GM19240 (cell line): ENCODE measurements at regions not wholly inside any gene's neighbourhood (a gene's known extent, or its start where the extent isn't known, plus 50 kb on each side); places are given as distances from the start of the nearest gene placed in this dataset.

ENCODE experiments used
- DNase-seq: peaks from one replicate; pipeline ENCODE4 v3.0.0; 2011; ENCODE audit warnings: low spot score; ENCODE audit not compliant: insufficient read length

DNA sequence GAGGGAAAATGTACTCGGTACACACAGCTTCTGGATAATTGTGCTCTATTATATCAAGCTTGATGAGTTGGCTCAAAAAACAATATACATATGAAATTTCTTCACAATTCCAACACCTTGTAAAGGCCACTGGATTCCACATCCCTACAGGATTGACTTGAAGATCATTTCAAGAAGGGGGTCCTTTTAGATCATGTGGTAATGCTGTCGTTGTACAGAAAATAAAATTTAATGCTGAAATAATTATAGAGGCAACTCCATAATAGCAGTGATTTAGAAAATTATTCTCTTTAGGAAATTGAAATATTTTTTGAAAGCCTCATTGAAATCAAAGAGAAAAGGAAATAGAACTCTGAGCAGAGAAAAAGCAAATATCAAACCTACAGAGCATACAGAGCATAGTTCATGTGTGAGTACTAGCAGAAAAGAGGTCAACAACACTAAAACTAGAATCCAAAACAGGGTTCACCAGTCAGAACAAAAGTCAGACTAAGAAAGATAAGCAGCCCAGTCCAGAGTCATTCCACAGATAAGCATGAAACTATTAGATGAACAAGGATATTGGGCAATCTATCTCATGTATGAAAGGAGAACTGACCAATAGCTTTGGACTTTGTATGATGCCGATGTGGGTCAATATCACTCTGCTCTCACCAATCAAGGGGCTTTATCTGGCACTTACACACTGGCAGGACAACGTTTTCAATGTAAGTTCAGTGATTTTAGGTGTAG is 79.5 kb upstream of the PALMD start:
- no peak for DNase-seq

GRCh38 chr1:99570486-99571089 is 75.3 kb upstream of the PALMD start:
- DNase-seq: no peak

DNA sequence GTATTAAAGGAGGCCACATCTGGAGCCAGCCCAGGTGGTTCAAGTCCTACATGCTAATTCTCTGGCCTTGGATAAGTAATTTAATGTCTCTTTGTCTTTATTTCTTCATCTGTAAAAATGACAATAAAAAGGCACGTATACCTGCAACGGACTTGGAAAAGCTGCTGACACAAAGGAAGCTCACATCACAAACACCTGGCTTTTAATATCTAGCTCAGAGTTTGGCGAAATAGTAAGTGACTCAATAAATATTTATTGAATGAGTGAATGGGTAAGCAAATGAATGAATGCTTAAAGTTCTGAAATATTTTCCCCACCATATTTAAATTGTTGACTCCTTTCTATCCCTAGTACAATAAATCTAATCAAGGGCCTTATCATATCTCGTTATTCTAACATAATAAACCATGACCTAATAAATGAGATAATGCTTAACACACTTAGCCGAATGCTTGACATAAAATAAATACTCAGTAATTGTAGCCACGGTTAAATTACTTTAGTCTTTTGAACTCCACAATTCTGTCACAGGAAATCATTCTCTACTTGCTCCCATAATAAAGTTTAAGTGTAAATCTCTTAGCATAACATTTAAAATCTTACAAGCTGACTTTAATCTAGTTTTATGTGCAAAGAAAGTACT is 74.7 kb upstream of the PALMD start:
- DNase-seq: no peak

DNA sequence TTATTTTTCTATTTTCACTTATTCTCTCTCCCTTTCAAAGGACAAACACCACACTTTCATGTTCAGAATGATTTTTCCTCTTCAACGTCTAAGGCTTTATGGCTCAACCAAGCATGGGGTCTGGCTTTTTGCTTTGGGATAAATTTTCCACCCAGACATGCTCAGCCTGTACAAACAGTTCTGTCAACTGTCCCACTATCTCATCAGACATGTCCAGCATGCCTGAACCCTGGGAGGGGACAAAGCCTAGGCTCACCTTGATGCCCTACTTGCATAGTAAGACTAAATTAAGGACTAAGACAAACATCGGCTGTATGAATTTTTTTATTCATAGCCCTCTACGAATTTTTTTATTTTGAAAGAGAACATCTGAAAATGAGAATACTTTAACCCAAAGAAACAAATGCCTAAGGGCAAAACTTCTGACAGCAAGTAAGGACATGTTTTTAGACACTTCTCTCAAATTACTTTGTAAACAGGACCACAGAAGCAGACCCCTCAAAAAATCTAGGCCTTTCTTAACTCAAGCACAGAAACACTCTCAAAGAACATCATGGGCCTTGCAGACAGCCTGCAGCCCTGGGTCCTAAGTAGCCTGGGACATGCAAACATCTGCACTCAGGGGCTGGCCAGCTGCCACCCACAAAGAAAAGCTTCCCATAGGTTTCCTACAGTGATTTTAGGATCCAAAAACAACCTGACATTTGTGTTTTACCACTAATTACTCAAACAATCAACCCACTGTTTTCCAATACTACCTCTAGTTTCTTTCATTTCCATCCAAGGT is 72.3 kb upstream of the PALMD start:
- DNase-seq: no peak

DNA sequence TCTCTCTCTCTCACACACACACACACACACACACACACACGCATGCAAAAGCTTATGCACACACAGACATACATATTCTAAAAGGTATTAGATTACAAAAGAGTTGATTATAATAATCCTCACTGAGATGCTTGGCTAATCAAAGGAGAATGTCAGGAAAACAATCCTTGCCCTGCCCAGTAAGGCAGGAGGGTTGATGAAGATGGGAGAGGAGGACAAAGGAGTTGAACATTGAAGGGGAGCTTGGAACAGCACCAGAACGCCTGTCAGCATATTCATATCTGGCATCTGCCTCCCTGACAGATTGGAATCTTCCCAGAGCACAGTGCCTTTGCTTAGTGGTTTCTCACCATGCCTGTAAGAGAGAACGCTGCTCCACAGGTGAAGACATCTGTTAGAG is 68.6 kb upstream of the PALMD start:
- no peak for DNase-seq

DNA sequence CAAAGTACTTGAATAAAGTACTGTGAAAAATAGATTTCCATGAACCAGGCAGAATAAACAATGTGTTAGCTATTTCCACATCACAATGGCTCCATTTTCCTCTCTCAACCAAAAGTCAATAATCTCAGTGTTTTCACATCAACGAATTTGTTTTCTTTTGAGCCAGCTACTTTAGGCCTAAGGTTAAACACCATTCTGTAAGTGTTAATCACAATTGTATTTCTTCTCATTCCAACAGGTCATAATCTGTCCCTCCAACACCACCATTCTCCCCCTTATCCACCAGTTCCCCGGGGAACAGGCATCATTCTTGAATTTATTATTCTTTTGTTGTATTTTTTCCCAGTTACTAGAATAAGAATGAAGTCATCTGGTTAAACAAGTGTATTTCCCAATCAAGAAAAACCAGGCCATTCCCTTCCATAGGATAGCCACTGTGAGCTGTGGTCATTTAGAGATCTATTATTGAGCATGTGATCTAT is 66.2 kb upstream of the PALMD start:
- DNase-seq: no peak

GRCh38 chr1:99580451-99580850 is 65.5 kb upstream of the PALMD start:
- DNase-seq: no peak

GRCh38 chr1:99587008-99587407 is 58.9 kb upstream of the PALMD start:
- no peak for DNase-seq

- DNase-seq: no peak
Measured at GRCh38 chr1:99589186-99589636, 56.7 kb upstream of the PALMD start.

- no peak for DNase-seq
Measured at GRCh38 chr1:99590578-99591209, 55.2 kb upstream of the PALMD start.

DNA sequence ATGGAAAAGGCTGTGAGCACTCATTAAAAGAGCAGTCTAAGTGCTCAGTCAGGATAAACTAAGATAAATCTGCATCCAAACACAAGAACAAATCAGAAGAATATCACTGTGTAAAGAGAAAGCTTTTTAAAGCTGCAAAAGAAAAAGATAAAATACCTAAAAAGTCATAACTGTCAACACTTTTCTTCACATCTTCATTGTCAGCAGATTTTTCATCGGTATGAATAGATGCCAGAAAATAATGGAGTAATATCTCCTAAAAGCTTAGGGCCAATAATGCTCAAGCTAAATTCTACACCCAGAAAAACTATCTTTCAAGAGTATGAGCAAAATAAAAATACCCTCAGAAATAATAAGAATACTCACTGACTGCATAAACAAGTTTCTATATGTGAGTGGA is 54.0 kb upstream of the PALMD start:
- DNase-seq: no peak

GRCh38 chr1:99594205-99594604 is 51.7 kb upstream of the PALMD start:
- no peak for DNase-seq

- no peak for DNase-seq
Measured at GRCh38 chr1:99595041-99595440, 50.9 kb upstream of the PALMD start.

DNA sequence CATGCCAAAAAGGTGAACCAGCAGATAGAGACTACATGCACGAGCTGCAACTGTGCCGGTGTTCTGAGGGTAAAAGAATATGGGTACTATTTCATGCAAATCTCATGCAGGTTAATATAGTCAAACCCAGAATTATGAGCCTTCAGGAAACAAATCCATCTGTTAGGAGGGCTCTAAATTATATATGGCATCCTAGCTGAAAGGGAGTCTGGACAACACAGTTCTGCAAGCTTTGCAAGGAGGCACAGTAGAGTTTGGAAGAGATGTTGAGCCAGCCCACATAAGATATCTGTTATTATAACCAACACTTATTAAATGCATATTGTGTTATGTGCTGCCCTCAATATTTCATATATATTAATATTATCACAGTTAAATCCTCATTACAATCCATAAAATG is 50.5 kb upstream of the PALMD start:
- no peak for DNase-seq
